ENCODE measurements at regions not wholly inside any gene's neighbourhood (a gene's known extent, or its start where the extent isn't known, plus 50 kb on each side); places are given as distances from the start of the nearest gene placed in this dataset.

GRCh38 chr10:61547297-61547696 lies 94.1 kb upstream of the TMEM26 start:
- no peak for TF ChIP-seq CTCF (IDR thresholded peaks at IDR 0.05)
- no peak for TF ChIP-seq POLR2A (IDR thresholded peaks at IDR 0.05)
